ENCODE measurements at regions not wholly inside any gene's neighbourhood (a gene's known extent, or its start where the extent isn't known, plus 50 kb on each side); places are given as distances from the start of the nearest gene placed in this dataset.

GRCh38 chr5:98095072-98095471, 678.4 kb upstream of the RGMB start:
- TF ChIP-seq POLR2AphosphoS5 (IDR thresholded peaks at IDR 0.05; ENCODE audit: insufficient read depth in 1 of 2, low read depth in 1 of 2) = no peak
- no peak for TF ChIP-seq CTCF (IDR thresholded peaks at IDR 0.05)
